GM12878 (cell line): ENCODE measurements at regions not wholly inside any gene's neighbourhood (a gene's known extent, or its start where the extent isn't known, plus 50 kb on each side); places are given as distances from the start of the nearest gene placed in this dataset.

Source experiments
- ATAC-seq: fragments of 200-7000 bp; cut with Tn5 transposase; 3 replicates; pipeline ENCODE4 v1.9.1; 2020; ENCODE audit warnings: mild to moderate bottlenecking, moderate library complexity
- BruUV-seq: library from RNA; stranded (reverse); fragments of 400-500 nt; replicated peaks from 2 replicates; lab custom pipeline; 2021; lab: Mats Ljungman, UMichigan
- CTCF ChIA-PET: fragments of 300-600 bp; sonication (Branson Sonifier 250); formaldehyde crosslinking; extraction: SDS; loops from one replicate; lab custom pipeline; 2021; ENCODE audit warnings: inconsistent platforms; lab: Yijun Ruan, JAX
- POLR2A ChIA-PET: fragments of 350-600 bp; formaldehyde crosslinking; extraction: SDS; loops from one replicate; lab custom pipeline; 2021; ENCODE audit warnings: inconsistent platforms; lab: Charles Lee
- RAD21 ChIA-PET: fragments of 300-600 bp; sonication (Branson Sonifier 250); formaldehyde crosslinking; loops from one replicate; lab custom pipeline; 2023; ENCODE audit warnings: antibody characterized with exemption; ENCODE audit not compliant: unreplicated experiment; lab: Charles Lee
- SMC1A ChIA-PET: fragments of 300-600 bp; sonication (Branson Sonifier 250); formaldehyde crosslinking; loops from one replicate; lab custom pipeline; 2023; ENCODE audit not compliant: unreplicated experiment, uncharacterized antibody; lab: Charles Lee
- DNase-seq: peaks from one replicate; pipeline ENCODE4 v3.0.0-alpha.2; 2011; ENCODE audit warnings: low read depth, low spot score
- FAIRE-seq: peaks from 3 replicates; lab custom pipeline; 2011; peaks lifted over from hg19 to GRCh38; lab: Jason Lieb, UNC
- H2AFZ ChIP-seq: 2 replicates; pipeline ENCODE4 v1.6.0; 2011; ENCODE audit warnings: low read depth, low read length, control low read depth; ENCODE audit not compliant: control insufficient read depth
- H3K27ac ChIP-seq: 2 replicates; pipeline ENCODE4 v1.5.1; 2011; ENCODE audit warnings: control low read depth; ENCODE audit not compliant: control insufficient read depth, insufficient read depth
- H3K27me3 ChIP-seq, 2 experiments: replicated peaks in 1 of 2; 2 replicates each; pipeline versions ENCODE4 v1.6.0 to v1.6.1; 2011; ENCODE audit warnings: low read length in 1 of 2; ENCODE audit not compliant: control insufficient read depth in 2 of 2, insufficient read depth in 2 of 2
- H3K36me3 ChIP-seq, 2 experiments: 2 replicates each; pipeline ENCODE4 v1.5.1; 2011; ENCODE audit warnings: low read length in 1 of 2; ENCODE audit not compliant: control insufficient read depth in 2 of 2, insufficient read depth in 2 of 2
- H3K4me1 ChIP-seq: 2 replicates; pipeline ENCODE4 v1.6.1; 2011; ENCODE audit warnings: mild to moderate bottlenecking, low read length, moderate library complexity, mixed read lengths; ENCODE audit not compliant: control insufficient read depth, insufficient read depth
- H3K4me2 ChIP-seq: 2 replicates; pipeline ENCODE4 v1.6.0; 2011; ENCODE audit warnings: control low read depth; ENCODE audit not compliant: control insufficient read depth, insufficient read depth
- H3K4me3 ChIP-seq: fragments of 200-600 bp; sonication (generic); 2 replicates; pipeline ENCODE4 v1.5.1; 2016
- H3K79me2 ChIP-seq: 2 replicates; pipeline ENCODE4 v1.6.0; 2011; ENCODE audit warnings: low read length; ENCODE audit not compliant: control insufficient read depth, insufficient read depth
- H3K9ac ChIP-seq: 2 replicates; pipeline ENCODE4 v1.8.0; 2011; ENCODE audit warnings: low read length, control low read depth, mixed read lengths; ENCODE audit not compliant: control insufficient read depth, insufficient read depth
- H3K9me3 ChIP-seq: replicated peaks from 3 replicates; pipeline ENCODE4 v1.5.1; 2011; ENCODE audit warnings: mild to moderate bottlenecking, low read length; ENCODE audit not compliant: control insufficient read depth, insufficient read depth
- H4K20me1 ChIP-seq: 2 replicates; pipeline ENCODE4 v1.6.0; 2011; ENCODE audit not compliant: control insufficient read depth, insufficient read depth
- ASH2L ChIP-seq: fragments of 300-600, 200-600 bp; sonication (generic); IDR thresholded peaks from 2 replicates; pipeline ENCODE4 v1.6.1; 2017; ENCODE audit warnings: low read depth, mild to moderate bottlenecking, borderline replicate concordance
- CHD2 ChIP-seq: IDR thresholded peaks from 2 replicates; pipeline ENCODE4 v1.6.1; 2011; ENCODE audit warnings: low read depth, low read length, improper control_type of control experiment, borderline replicate concordance
- EP300 ChIP-seq, 2 experiments: fragments of 150-350 bp in 1 of 2; IDR thresholded peaks; 2 replicates each; pipeline ENCODE4 v1.6.1; 2011 to 2012; ENCODE audit warnings: low read depth in 2 of 2, low read length in 2 of 2, borderline replicate concordance in 1 of 2, improper control_type of control experiment in 1 of 2, inconsistent platforms in 1 of 2; ENCODE audit not compliant: control insufficient read depth in 1 of 2
- KDM1A ChIP-seq: fragments of 200-600 bp; sonication (generic); IDR thresholded peaks from 2 replicates; pipeline ENCODE4 v1.6.1; 2016; ENCODE audit warnings: borderline replicate concordance
- MTA3 ChIP-seq: IDR thresholded peaks from 2 replicates; pipeline ENCODE4 v1.6.1; 2012; ENCODE audit warnings: low read length, inconsistent platforms, borderline replicate concordance
- MXI1 ChIP-seq: fragments of 150-350 bp; IDR thresholded peaks from 2 replicates; pipeline ENCODE4 v1.6.1; 2011; ENCODE audit warnings: low read depth, mild to moderate bottlenecking, inconsistent platforms, low read length, improper control_type of control experiment
- MYB ChIP-seq: fragments of 150-350 bp; IDR thresholded peaks from 2 replicates; pipeline ENCODE4 v1.6.1; 2014; ENCODE audit warnings: mild to moderate bottlenecking, low read depth, low read length, borderline replicate concordance
- NR2C1 ChIP-seq: fragments of 450-650 bp; IDR thresholded peaks from 2 replicates; pipeline ENCODE4 v1.6.1; 2017; ENCODE audit warnings: antibody characterized with exemption, mild to moderate bottlenecking, moderate library complexity
- NR2F1 ChIP-seq: fragments of 450-650 bp; conservative IDR thresholded peaks from 2 replicates; pipeline ENCODE4 v1.6.1; 2017; ENCODE audit warnings: mild to moderate bottlenecking
- TCF12 ChIP-seq: IDR thresholded peaks from 2 replicates; pipeline ENCODE4 v1.6.1; 2011; ENCODE audit warnings: low read depth, mild to moderate bottlenecking, low read length
- TCF3 ChIP-seq: IDR thresholded peaks from 2 replicates; pipeline ENCODE4 v1.6.1; 2012; ENCODE audit warnings: low read depth, mild to moderate bottlenecking, low read length, borderline replicate concordance; ENCODE audit not compliant: insufficient read depth
- ZZZ3 ChIP-seq: IDR thresholded peaks from 2 replicates; pipeline ENCODE4 v1.6.1; 2011; ENCODE audit warnings: low read depth; ENCODE audit not compliant: control insufficient read depth, insufficient read length
- WGBS: methylation state at CpG from one replicate; pipeline ENCODE4 v1.1.6; 2016; ENCODE audit warnings: low lambda C conversion rate; ENCODE audit not compliant: insufficient replicate concordance, insufficient coverage; ENCODE audit errors: missing lambda C conversion rate; 5-methylcytosine and 5-hydroxymethylcytosine counted together
- in situ Hi-C: fragments of 300-500 bp; cut with MboI; formaldehyde crosslinking; loops from 9 replicates; pipeline ENCODE4 v1.14.3; 2018; ENCODE audit warnings: mixed read lengths
- intact Hi-C: fragments of 100-400 bp; cut with micrococcal nuclease; formaldehyde crosslinking; loops from one replicate; pipeline ENCODE4 v1.14.2; 2022; ENCODE audit not compliant: unreplicated experiment
- TF ChIP-seq, protein P1 (sequence below): fragments of 450-650 bp; IDR thresholded peaks from 2 replicates; pipeline ENCODE4 v1.6.1; 2017; ENCODE audit warnings: mild to moderate bottlenecking, low read depth, inconsistent platforms; ENCODE audit not compliant: poor library complexity, severe bottlenecking
- TF ChIP-seq, protein P2 (sequence below): fragments of 150-350 bp; IDR thresholded peaks from 2 replicates; pipeline ENCODE4 v1.6.1; 2016; ENCODE audit warnings: low read depth, low read length

DNA sequence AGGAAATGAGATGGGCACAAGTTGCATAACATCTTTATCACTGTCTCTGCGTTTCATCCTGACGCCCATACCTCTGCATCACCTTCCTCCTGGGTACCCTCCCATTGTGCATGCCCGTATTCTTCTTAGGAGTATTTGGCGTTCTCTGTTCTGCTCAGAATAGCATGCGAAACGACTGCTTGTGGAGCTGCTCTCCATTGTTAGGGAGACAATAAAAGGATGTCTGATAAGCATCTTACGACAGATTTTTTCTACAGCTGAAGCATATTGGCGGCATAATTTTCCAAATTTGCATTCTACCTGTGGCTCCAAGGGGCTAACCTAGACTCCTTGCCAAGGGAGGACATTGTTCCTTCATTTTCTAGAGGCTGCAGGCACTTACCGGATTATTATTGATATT lies 118.6 kb downstream of the EDN1 start (continued):
- TF ChIP-seq, protein P1, sequence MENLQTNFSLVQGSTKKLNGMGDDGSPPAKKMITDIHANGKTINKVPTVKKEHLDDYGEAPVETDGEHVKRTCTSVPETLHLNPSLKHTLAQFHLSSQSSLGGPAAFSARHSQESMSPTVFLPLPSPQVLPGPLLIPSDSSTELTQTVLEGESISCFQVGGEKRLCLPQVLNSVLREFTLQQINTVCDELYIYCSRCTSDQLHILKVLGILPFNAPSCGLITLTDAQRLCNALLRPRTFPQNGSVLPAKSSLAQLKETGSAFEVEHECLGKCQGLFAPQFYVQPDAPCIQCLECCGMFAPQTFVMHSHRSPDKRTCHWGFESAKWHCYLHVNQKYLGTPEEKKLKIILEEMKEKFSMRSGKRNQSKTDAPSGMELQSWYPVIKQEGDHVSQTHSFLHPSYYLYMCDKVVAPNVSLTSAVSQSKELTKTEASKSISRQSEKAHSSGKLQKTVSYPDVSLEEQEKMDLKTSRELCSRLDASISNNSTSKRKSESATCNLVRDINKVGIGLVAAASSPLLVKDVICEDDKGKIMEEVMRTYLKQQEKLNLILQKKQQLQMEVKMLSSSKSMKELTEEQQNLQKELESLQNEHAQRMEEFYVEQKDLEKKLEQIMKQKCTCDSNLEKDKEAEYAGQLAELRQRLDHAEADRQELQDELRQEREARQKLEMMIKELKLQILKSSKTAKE = no peak

DNA sequence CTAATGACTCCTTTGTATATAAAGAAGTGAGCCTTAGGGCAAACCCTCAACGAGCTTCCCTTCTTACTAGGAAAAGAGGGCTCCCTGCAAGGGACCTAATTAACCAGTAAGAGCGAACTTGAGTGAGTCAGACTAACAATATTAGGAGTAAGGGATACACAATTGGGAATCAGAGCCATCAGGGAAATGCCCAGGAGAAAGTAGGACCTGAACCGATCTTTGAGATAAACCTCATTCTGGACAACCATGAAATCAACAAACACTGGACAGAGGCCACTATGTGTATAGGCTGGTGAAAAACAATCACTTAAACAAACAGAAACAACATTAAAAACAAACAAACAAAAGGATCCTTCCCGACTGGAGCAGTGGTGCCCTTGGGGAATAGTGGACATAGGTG lies 120.8 kb downstream of the EDN1 start:
- DNase-seq = no peak
- TF ChIP-seq NR2F1 (no peak), TCF3 (no peak), KDM1A (no peak), EP300 (IDR thresholded peaks at IDR 0.05; ENCODE audit: borderline replicate concordance in 1 of 2, control insufficient read depth in 1 of 2, low read depth in 2 of 2, low read length in 2 of 2) (no peak), NR2C1 (no peak), CHD2 (no peak), MYB (no peak), TCF12 (no peak), MXI1 (no peak), MTA3 (no peak), ASH2L (no peak), ZZZ3 (no peak)
- TF ChIP-seq, protein P2, sequence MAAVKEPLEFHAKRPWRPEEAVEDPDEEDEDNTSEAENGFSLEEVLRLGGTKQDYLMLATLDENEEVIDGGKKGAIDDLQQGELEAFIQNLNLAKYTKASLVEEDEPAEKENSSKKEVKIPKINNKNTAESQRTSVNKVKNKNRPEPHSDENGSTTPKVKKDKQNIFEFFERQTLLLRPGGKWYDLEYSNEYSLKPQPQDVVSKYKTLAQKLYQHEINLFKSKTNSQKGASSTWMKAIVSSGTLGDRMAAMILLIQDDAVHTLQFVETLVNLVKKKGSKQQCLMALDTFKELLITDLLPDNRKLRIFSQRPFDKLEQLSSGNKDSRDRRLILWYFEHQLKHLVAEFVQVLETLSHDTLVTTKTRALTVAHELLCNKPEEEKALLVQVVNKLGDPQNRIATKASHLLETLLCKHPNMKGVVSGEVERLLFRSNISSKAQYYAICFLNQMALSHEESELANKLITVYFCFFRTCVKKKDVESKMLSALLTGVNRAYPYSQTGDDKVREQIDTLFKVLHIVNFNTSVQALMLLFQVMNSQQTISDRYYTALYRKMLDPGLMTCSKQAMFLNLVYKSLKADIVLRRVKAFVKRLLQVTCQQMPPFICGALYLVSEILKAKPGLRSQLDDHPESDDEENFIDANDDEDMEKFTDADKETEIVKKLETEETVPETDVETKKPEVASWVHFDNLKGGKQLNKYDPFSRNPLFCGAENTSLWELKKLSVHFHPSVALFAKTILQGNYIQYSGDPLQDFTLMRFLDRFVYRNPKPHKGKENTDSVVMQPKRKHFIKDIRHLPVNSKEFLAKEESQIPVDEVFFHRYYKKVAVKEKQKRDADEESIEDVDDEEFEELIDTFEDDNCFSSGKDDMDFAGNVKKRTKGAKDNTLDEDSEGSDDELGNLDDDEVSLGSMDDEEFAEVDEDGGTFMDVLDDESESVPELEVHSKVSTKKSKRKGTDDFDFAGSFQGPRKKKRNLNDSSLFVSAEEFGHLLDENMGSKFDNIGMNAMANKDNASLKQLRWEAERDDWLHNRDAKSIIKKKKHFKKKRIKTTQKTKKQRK = no peak

More for the DNA sequence above, 120.8 kb downstream of the EDN1 start:
- no peak for ATAC-seq
- Histone ChIP-seq H3K9ac (no peak overlapping the region), H3K27ac (no peak overlapping the region), H3K36me3 (no peaks in the 10 kb centered on the region), H3K4me3 (no peak overlapping the region), H3K79me2 (no peaks in the 10 kb centered on the region), H3K27me3 (no peaks in the 10 kb centered on the region; a peak in 1 of 4 replicates), H3K4me1 (no peaks in the 10 kb centered on the region), H3K9me3 (no peaks in the 10 kb centered on the region; the same call in 2 of the 3 replicates), H2AFZ (no peak overlapping the region), H4K20me1 (no peaks in the 10 kb centered on the region), H3K4me2 (no peak overlapping the region)
- ChIA-PET RAD21 (no interaction called here), SMC1A (interaction anchor here (0.9 to 2.1 kb wide), 3 partner anchors 8 to 28 kb away, joined by 3 to 8 read pairs (median 3); no protein-coding TSS in a partner anchor), CTCF (interaction anchor here (0.7 to 1.3 kb wide), 2 partner anchors 9 to 72 kb away, joined by 3 read pairs; no protein-coding TSS in a partner anchor), POLR2A (no interaction called here)
- intact Hi-C loops = no loop called here
- in situ Hi-C loops = no loop called here
- FAIRE-seq = no peak
- no TSS peak for BruUV-seq
- WGBS = 5% methylated on average over 4 of the region's 4 CpGs
